Astrocyte of the spinal cord (primary cell): ENCODE measurements at regions not wholly inside any gene's neighbourhood (a gene's known extent, or its start where the extent isn't known, plus 50 kb on each side); places are given as distances from the start of the nearest gene placed in this dataset.
"Not testable (repeated sequence)": the region's sequence is repeated elsewhere in the genome, so short reads cannot be mapped to it uniquely, and the experiment has no call there.

Experiments used
- DNase-seq: peaks from one replicate; pipeline ENCODE4 v3.0.0; 2011; ENCODE audit warnings: low read depth, low spot score
- H3K4me3 ChIP-seq: 2 replicates; pipeline ENCODE4 v1.5.1; 2011; ENCODE audit warnings: low read depth, mild to moderate bottlenecking, low read length, moderate library complexity
- CTCF ChIP-seq: IDR thresholded peaks from 2 replicates; pipeline ENCODE4 v1.5.1; 2012; ENCODE audit warnings: low read depth, mild to moderate bottlenecking, low read length, inconsistent platforms
- in situ Hi-C: cut with HindIII; loops from 2 replicates; pipeline ENCODE4 v1.10.0; 2017; ENCODE audit warnings: low sequenced_read_pairs

- DNase-seq, result no peak
- TF ChIP-seq CTCF, result no peak
- no peak overlapping the region for H3K4me3 ChIP-seq
- in situ Hi-C loops, result no loop called here
Observed at GRCh38 chr10:70985824-70986622, 97.7 kb upstream of the PCBD1 start.

- in situ Hi-C loops, result no loop called here
- no peak for DNase-seq
- no peak for TF ChIP-seq CTCF
- no peak overlapping the region for H3K4me3 ChIP-seq
Observed at GRCh38 chr10:70986623-70986950, 98.2 kb upstream of the PCBD1 start.

GRCh38 chr10:70987396-70988130, 99.2 kb upstream of the PCBD1 start:
- TF ChIP-seq CTCF, result no peak
- no peak for DNase-seq
- H3K4me3 ChIP-seq, result no peak overlapping the region
- in situ Hi-C loops, result no loop called here

GRCh38 chr10:70990156-70990555, 101.8 kb upstream of the PCBD1 start:
- H3K4me3 ChIP-seq, in situ Hi-C loops, DNase-seq: not testable (repeated sequence)

- no peak for DNase-seq
- no peak for TF ChIP-seq CTCF
- no peak overlapping the region for H3K4me3 ChIP-seq
- in situ Hi-C loops, result no loop called here
Observed at GRCh38 chr10:70990681-70991080, 102.3 kb upstream of the PCBD1 start.

GRCh38 chr10:70991140-70992124, 103.1 kb upstream of the PCBD1 start:
- DNase-seq, result no peak
- TF ChIP-seq CTCF, result no peak
- H3K4me3 ChIP-seq, result no peak overlapping the region
- in situ Hi-C loops, result no loop called here
